H9 (cell line): ENCODE measurements at regions not wholly inside any gene's neighbourhood (a gene's known extent, or its start where the extent isn't known, plus 50 kb on each side); places are given as distances from the start of the nearest gene placed in this dataset.

ENCODE experiments used
- DNase-seq: peaks from one replicate; pipeline ENCODE4 v3.0.0-alpha.2; 2017
- H2AFZ ChIP-seq: one replicate; pipeline ENCODE4 v1.6.1; 2013; ENCODE audit warnings: mild to moderate bottlenecking, low read length, control low read depth, moderate library complexity
- H2AK5ac ChIP-seq: 2 replicates; pipeline ENCODE4 v1.6.1; 2013; ENCODE audit warnings: low read length, control low read depth, mixed read lengths; ENCODE audit not compliant: insufficient read length
- H2BK120ac ChIP-seq: one replicate; pipeline ENCODE4 v1.6.1; 2013; ENCODE audit warnings: low read depth, mild to moderate bottlenecking, low read length, control low read depth, inconsistent platforms; ENCODE audit not compliant: poor library complexity, severe bottlenecking
- H2BK12ac ChIP-seq: 2 replicates; pipeline ENCODE4 v1.6.1; 2013; ENCODE audit warnings: low read length, control low read depth, mixed read lengths, low read depth; ENCODE audit not compliant: insufficient read length
- H2BK15ac ChIP-seq: 2 replicates; pipeline ENCODE4 v1.6.1; 2013; ENCODE audit warnings: low read depth, low read length, control low read depth
- H2BK20ac ChIP-seq: one replicate; pipeline ENCODE4 v1.6.1; 2013; ENCODE audit warnings: low read depth, mild to moderate bottlenecking, low read length, control low read depth, inconsistent platforms; ENCODE audit not compliant: poor library complexity, severe bottlenecking
- H2BK5ac ChIP-seq: 2 replicates; pipeline ENCODE4 v1.6.1; 2013; ENCODE audit warnings: low read length, control low read depth, mixed read lengths; ENCODE audit not compliant: insufficient read length
- H3K14ac ChIP-seq: 2 replicates; pipeline ENCODE4 v1.6.1; 2013; ENCODE audit warnings: low read length, control low read depth; ENCODE audit not compliant: insufficient read depth
- H3K18ac ChIP-seq: 2 replicates; pipeline ENCODE4 v1.6.1; 2013; ENCODE audit warnings: low read depth, mild to moderate bottlenecking, mixed read lengths, low read length, control low read depth; ENCODE audit not compliant: insufficient read length
- H3K23ac ChIP-seq: 2 replicates; pipeline ENCODE4 v1.6.1; 2013; ENCODE audit warnings: low read length, control low read depth, mixed read lengths, low read depth; ENCODE audit not compliant: insufficient read length
- H3K23me2 ChIP-seq: 2 replicates; pipeline ENCODE4 v1.6.1; 2013; ENCODE audit warnings: low read depth, mild to moderate bottlenecking, mixed read lengths, low read length, control low read depth; ENCODE audit not compliant: insufficient read length, poor library complexity, severe bottlenecking
- H3K27ac ChIP-seq: 2 replicates; pipeline ENCODE4 v1.5.1; 2013; ENCODE audit warnings: low read length, control low read depth, mixed read lengths, low read depth; ENCODE audit not compliant: insufficient read length
- H3K27me3 ChIP-seq: 2 replicates; pipeline ENCODE4 v1.6.1; 2013; ENCODE audit warnings: low read length, control low read depth, inconsistent platforms; ENCODE audit not compliant: insufficient read depth
- H3K4ac ChIP-seq: 2 replicates; pipeline ENCODE4 v1.6.1; 2013; ENCODE audit warnings: low read depth, mild to moderate bottlenecking, control low read depth, inconsistent platforms, low read length, moderate library complexity
- H3K4me1 ChIP-seq: 2 replicates; pipeline ENCODE4 v1.6.1; 2013; ENCODE audit warnings: low read length, control low read depth, inconsistent platforms; ENCODE audit not compliant: insufficient read depth
- H3K4me2 ChIP-seq: 2 replicates; pipeline ENCODE4 v1.6.1; 2013; ENCODE audit warnings: low read length, control low read depth, mixed read lengths; ENCODE audit not compliant: insufficient read length, insufficient read depth
- H3K56ac ChIP-seq: 2 replicates; pipeline ENCODE4 v1.6.1; 2013; ENCODE audit warnings: low read depth, mild to moderate bottlenecking, mixed read lengths, low read length, control low read depth; ENCODE audit not compliant: insufficient read length
- H3K79me1 ChIP-seq: 2 replicates; pipeline ENCODE4 v1.6.1; 2013; ENCODE audit warnings: low read depth, mild to moderate bottlenecking, moderate library complexity, low read length, control low read depth, inconsistent platforms; ENCODE audit not compliant: insufficient read depth, poor library complexity, severe bottlenecking
- H3K79me2 ChIP-seq: 2 replicates; pipeline ENCODE4 v1.6.1; 2013; ENCODE audit warnings: low read length, control low read depth, inconsistent platforms; ENCODE audit not compliant: insufficient read depth
- H3K9ac ChIP-seq: 2 replicates; pipeline ENCODE4 v1.6.1; 2013; ENCODE audit warnings: low read length, control low read depth, mixed read lengths; ENCODE audit not compliant: insufficient read length; ENCODE audit errors: extremely low read depth
- H3K9me3 ChIP-seq: one replicate; pipeline ENCODE4 v1.6.1; 2013; ENCODE audit warnings: low read depth, low read length, inconsistent platforms; ENCODE audit not compliant: control insufficient read depth
- H3T11ph ChIP-seq: one replicate; pipeline ENCODE4 v1.6.1; 2013; ENCODE audit warnings: mild to moderate bottlenecking, low read length, control low read depth, inconsistent platforms
- H4K20me1 ChIP-seq: one replicate; pipeline ENCODE4 v1.6.1; 2013; ENCODE audit not compliant: control insufficient read depth, insufficient read length, insufficient read depth
- H4K5ac ChIP-seq: 2 replicates; pipeline ENCODE4 v1.6.1; 2013; ENCODE audit warnings: low read depth, mild to moderate bottlenecking, mixed read lengths, low read length, control low read depth; ENCODE audit not compliant: insufficient read length
- H4K8ac ChIP-seq: replicated peaks from 2 replicates; pipeline ENCODE4 v1.6.1; 2013; ENCODE audit warnings: low read length, control low read depth, mixed read lengths, low read depth; ENCODE audit not compliant: insufficient read length
- H4K91ac ChIP-seq: 2 replicates; pipeline ENCODE4 v1.6.1; 2013; ENCODE audit warnings: low read depth, mild to moderate bottlenecking, moderate library complexity, mixed read lengths, low read length, control low read depth; ENCODE audit not compliant: insufficient read length
- H3K27ac Mint-ChIP-seq, 3 experiments: 2 replicates in 2 of 3; 3 replicates in 1 of 3; pipeline ENCODE4 v1.8.0; 2020 to 2021; ENCODE audit warnings: mixed read lengths in 3 of 3, mild to moderate bottlenecking in 1 of 3, moderate library complexity in 1 of 3
- H3K27me3 Mint-ChIP-seq: 2 replicates; pipeline ENCODE4 v1.8.0; 2021; ENCODE audit warnings: low read depth, mild to moderate bottlenecking, moderate library complexity, mixed read lengths
- H3K36me3 Mint-ChIP-seq, 3 experiments: 2 replicates in 2 of 3; 3 replicates in 1 of 3; pipeline ENCODE4 v1.8.0; 2020 to 2021; ENCODE audit warnings: low read depth in 3 of 3, mixed read lengths in 3 of 3; ENCODE audit not compliant: insufficient read depth in 1 of 3
- H3K4me1 Mint-ChIP-seq, 2 experiments: 2 replicates each; pipeline ENCODE4 v1.8.0; 2020; ENCODE audit warnings: mixed read lengths in 2 of 2
- H3K4me3 Mint-ChIP-seq, 2 experiments: 2 replicates in 1 of 2; 3 replicates in 1 of 2; pipeline ENCODE4 v1.8.0; 2020 to 2021; ENCODE audit warnings: mild to moderate bottlenecking in 2 of 2, mixed read lengths in 2 of 2, moderate library complexity in 1 of 2
- H3K9me3 Mint-ChIP-seq, 2 experiments: 2 replicates in 1 of 2; 3 replicates in 1 of 2; pipeline ENCODE4 v1.8.0; 2020; ENCODE audit warnings: mild to moderate bottlenecking in 2 of 2, mixed read lengths in 2 of 2, moderate library complexity in 1 of 2
- CTCF ChIP-seq: fragments of 200-600 bp; sonication (generic); conservative IDR thresholded peaks from 3 replicates; pipeline ENCODE4 v1.8.0; 2021; ENCODE audit warnings: antibody characterized with exemption, mild to moderate bottlenecking
- WGBS: extraction: QIAGEN DNeasy Blood & Tissue Kit; methylation state at CpG from one replicate; pipeline ENCODE4 v1.1.7; 2013; ENCODE audit warnings: missing lambda C conversion rate, low lambda C conversion rate, mixed read lengths; ENCODE audit not compliant: insufficient read length; ENCODE audit errors: extremely low coverage; 5-methylcytosine and 5-hydroxymethylcytosine counted together

GRCh38 chr1:63205776-63206175 is 116.6 kb upstream of the FOXD3 start:
- H2AK5ac ChIP-seq: no peak overlapping the region
- Mint-ChIP-seq H3K36me3 (peaks cover 0 to 15% (median 6%) of the 10 kb centered on the region in 3 experiments; a peak in 4 of 7 replicates), H3K4me1 (peaks cover 22 to 32% of the 10 kb centered on the region in 2 experiments), H3K27me3 (peaks cover 16% of the 10 kb centered on the region), H3K27ac (no peak overlapping the region), H3K9me3 (peaks cover 7 to 16% of the 10 kb centered on the region in 2 experiments; a peak in 4 of 5 replicates), H3K4me3 (no peak overlapping the region)
- no peak for DNase-seq
- H4K20me1 ChIP-seq: no peaks in the 10 kb centered on the region
- H4K91ac ChIP-seq: no peak overlapping the region
- H3K9ac ChIP-seq: no peak overlapping the region
- H3K9me3 ChIP-seq: no peaks in the 10 kb centered on the region
- no peak overlapping the region for H3K23ac ChIP-seq
- WGBS: no CpG with 5 or more reads among the region's 3 CpGs
- H3K79me2 ChIP-seq: no peaks in the 10 kb centered on the region
- H3K4ac ChIP-seq: no peak overlapping the region
- H3K18ac ChIP-seq: no peak overlapping the region
- H3K27ac ChIP-seq: no peak overlapping the region
- peaks cover 3% of the 10 kb centered on the region; the same call in 1 of the 2 replicates for H3K4me1 ChIP-seq
- no peak overlapping the region for H2AFZ ChIP-seq
- H2BK20ac ChIP-seq: no peak overlapping the region
- no peak overlapping the region for H3K4me2 ChIP-seq
- H2BK120ac ChIP-seq: no peak overlapping the region
- no peak overlapping the region for H2BK15ac ChIP-seq
- H3T11ph ChIP-seq: no peak overlapping the region
- H2BK12ac ChIP-seq: no peak overlapping the region
- no peaks in the 10 kb centered on the region for H3K79me1 ChIP-seq
- no peak overlapping the region for H3K14ac ChIP-seq
- H2BK5ac ChIP-seq: no peak overlapping the region
- H3K23me2 ChIP-seq: no peaks in the 10 kb centered on the region
- no peak for TF ChIP-seq CTCF
- H3K56ac ChIP-seq: no peak overlapping the region
- H3K27me3 ChIP-seq: peaks cover under 1% of the 10 kb centered on the region; the same call in 1 of the 2 replicates
- no peak overlapping the region for H4K5ac ChIP-seq
- no peak overlapping the region for H4K8ac ChIP-seq
